ENCODE measurements at regions not wholly inside any gene's neighbourhood (a gene's known extent, or its start where the extent isn't known, plus 50 kb on each side); places are given as distances from the start of the nearest gene placed in this dataset.

- Mint-ChIP-seq H3K27me3 (ENCODE audit: unreplicated experiment) (peaks cover 8% of the 10 kb centered on the region), H3K36me3 (ENCODE audit: unreplicated experiment) (peaks cover 5% of the 10 kb centered on the region), H3K4me1 (ENCODE audit: low read depth, unreplicated experiment) (peaks cover 9% of the 10 kb centered on the region), H3K4me3 (ENCODE audit: unreplicated experiment) (no peak overlapping the region), H3K27ac (ENCODE audit: unreplicated experiment) (no peak overlapping the region), H3K9me3 (ENCODE audit: unreplicated experiment) (no peaks in the 10 kb centered on the region)
- DNase-seq, result no peak
- TF ChIP-seq, protein P1, sequence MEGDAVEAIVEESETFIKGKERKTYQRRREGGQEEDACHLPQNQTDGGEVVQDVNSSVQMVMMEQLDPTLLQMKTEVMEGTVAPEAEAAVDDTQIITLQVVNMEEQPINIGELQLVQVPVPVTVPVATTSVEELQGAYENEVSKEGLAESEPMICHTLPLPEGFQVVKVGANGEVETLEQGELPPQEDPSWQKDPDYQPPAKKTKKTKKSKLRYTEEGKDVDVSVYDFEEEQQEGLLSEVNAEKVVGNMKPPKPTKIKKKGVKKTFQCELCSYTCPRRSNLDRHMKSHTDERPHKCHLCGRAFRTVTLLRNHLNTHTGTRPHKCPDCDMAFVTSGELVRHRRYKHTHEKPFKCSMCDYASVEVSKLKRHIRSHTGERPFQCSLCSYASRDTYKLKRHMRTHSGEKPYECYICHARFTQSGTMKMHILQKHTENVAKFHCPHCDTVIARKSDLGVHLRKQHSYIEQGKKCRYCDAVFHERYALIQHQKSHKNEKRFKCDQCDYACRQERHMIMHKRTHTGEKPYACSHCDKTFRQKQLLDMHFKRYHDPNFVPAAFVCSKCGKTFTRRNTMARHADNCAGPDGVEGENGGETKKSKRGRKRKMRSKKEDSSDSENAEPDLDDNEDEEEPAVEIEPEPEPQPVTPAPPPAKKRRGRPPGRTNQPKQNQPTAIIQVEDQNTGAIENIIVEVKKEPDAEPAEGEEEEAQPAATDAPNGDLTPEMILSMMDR (IDR thresholded peaks at IDR 0.05; ENCODE audit: partially characterized antibody, unreplicated experiment), result no peak
Observed at GRCh38 chr7:31458203-31458602, 55.7 kb upstream of the ITPRID1 start.

- Mint-ChIP-seq H3K27me3 (ENCODE audit: unreplicated experiment) (no peaks in the 10 kb centered on the region), H3K4me3 (ENCODE audit: unreplicated experiment) (no peak overlapping the region), H3K27ac (ENCODE audit: unreplicated experiment) (no peak overlapping the region), H3K36me3 (ENCODE audit: unreplicated experiment) (no peaks in the 10 kb centered on the region), H3K4me1 (ENCODE audit: low read depth, unreplicated experiment) (peaks cover 5% of the 10 kb centered on the region), H3K9me3 (ENCODE audit: unreplicated experiment) (peaks cover 2% of the 10 kb centered on the region)
- TF ChIP-seq, protein P1 (IDR thresholded peaks at IDR 0.05; ENCODE audit: partially characterized antibody, unreplicated experiment), result no peak
- DNase-seq, result no peak
Observed at GRCh38 chr7:31462636-31463035, 51.3 kb upstream of the ITPRID1 start.
